GM21825 (cell line): ENCODE measurements at regions not wholly inside any gene's neighbourhood (a gene's known extent, or its start where the extent isn't known, plus 50 kb on each side); places are given as distances from the start of the nearest gene placed in this dataset.

ENCODE experiments used
- ATAC-seq: cut with Tn5 transposase; IDR thresholded peaks from one replicate; pipeline ENCODE4 v1.9.1; 2021; ENCODE audit warnings: mild to moderate bottlenecking, moderate library complexity; ENCODE audit not compliant: unreplicated experiment

DNA sequence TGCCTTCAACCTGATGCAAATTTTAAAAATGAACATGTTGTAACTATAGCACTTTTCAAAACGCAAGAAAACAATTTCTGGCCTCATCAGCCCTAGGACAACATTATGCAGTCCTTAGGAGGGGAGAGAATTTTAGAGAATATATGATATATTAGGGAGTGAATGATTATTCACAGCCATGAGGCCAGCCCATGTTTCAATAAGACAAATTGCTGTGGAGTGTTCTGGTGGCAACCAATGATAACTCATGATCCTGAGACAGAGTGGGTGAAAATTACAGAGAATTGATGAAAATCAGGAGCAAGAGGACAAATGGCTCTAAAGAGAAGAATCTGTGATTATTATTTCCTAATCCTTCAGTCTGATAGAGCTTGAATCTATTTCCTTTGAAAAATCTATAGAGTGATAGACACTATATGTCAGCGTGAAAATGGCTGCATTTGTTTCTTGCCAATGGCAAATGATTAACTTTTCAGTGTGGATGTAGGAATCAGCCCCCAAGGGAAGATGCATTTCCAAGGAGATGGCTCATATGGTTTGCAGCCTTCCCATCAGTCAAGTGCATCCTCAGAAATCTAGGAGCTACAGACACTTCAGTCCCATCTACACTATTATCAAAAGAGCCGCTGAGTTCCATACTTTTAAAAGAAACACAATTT, 761.0 kb upstream of the ARRDC4 start:
- no peak for ATAC-seq

DNA sequence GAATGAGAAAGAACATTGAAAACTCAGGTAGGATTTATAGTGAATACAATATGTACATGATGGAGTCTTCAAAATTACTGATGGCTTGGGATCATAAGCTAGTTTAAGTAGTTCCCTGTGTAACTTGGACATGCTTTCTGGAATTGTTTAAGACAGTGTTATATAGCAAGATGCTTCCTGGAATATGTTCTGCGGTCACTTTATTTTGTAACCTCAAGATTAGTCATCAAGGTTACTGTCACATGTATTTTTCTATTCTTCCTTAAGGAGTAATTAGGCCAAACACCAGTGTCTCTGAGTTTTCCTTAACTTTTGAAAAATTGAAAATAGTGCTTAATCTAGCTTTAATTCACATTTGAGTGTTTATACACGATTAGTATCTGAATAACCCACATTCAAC, 760.3 kb upstream of the ARRDC4 start:
- no peak for ATAC-seq

DNA sequence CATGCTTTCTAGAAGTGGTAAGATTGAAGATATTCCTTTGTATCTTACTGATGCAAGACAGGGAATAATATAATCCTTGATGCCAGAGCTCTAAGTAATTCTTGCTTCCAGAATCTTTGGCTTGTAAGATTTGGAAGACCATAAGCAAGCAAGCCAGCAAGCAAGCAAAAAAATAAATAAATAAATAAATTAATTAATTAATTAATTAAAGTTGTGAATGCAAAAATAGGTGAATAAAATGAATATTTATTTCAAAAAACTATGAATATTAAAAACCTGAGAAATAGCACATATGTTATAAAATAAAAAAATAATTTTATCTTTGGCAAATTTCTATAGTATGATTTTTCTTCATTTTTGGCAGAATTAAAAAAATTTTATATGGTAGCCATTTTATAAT, 750.2 kb upstream of the ARRDC4 start:
- ATAC-seq = no peak

DNA sequence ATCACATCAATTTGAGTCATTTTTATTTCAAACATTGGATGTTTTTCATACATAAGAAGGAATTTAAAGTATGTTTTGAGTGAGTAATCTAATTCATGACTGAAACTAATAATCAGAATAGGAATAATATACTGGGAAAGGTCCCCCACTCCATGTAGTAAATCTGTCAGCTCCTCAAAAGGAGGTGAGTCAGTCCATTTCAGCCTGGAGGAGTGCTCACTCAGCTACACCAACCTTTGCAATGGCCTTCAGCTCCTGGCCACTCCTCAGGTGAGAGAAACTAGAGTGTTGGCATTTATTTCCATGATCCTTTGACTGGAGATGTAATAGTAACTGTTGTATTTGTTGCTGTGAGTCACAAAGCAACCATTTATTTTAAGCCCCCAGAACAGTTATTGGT, 744.9 kb upstream of the ARRDC4 start:
- no peak for ATAC-seq

DNA sequence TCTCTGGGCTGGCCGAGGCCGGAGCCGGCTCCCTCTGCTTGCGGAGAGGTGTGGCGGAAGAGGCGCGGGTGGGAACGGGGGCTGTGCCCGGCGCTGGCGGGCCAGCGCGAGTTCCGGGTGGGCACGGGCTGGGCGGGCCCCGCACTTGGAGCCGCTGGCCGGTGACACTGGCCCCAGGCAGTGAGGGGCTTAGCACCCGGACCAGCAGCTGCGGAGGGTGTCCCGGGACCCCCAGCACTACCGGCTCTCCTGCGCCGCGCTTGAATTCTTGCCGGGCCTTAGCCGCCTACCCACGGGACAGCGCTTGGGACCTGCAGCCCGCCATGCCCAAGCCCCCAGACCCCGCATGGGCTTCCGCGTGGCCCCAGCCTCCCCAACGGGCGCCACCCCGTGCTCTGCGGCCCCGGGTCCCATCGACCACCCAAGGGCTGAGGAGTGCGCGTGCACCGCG, 736.3 kb upstream of the ARRDC4 start:
- ATAC-seq = no peak

DNA sequence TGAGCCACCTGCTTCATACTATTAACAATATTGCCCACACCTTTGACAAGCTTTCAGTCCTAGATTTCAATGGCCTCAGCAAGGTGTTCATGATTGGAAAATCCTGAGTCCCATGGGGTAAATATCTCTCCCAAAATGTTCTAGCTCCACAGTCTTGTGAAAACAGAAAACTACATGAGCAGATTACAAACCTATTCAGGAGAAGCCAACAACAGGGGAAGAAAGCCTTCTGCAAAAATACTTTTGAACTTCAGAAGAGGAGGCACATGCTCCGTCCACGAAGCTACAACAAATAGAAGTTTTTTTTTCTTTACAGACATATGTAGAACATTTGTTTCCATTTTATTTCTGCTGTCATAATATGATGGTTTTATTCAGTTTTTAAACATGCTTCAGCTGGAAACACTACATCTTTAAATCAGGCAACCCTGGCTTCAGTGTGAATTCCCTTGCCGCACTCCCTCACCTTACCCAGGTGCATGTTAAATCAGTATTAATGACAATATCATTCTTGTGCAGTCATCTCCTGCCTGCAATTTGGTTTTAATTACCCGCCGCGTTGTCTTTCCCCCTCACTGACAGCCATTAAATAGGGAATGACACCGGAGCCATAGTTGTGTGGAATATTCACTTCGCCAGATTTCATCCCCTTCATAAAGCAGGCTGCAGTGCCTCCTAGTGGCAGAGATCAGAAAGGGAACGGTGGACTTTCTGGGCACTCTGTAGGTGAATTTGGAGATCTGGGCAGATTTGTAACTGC, 725.5 kb upstream of the ARRDC4 start:
- no peak for ATAC-seq

DNA sequence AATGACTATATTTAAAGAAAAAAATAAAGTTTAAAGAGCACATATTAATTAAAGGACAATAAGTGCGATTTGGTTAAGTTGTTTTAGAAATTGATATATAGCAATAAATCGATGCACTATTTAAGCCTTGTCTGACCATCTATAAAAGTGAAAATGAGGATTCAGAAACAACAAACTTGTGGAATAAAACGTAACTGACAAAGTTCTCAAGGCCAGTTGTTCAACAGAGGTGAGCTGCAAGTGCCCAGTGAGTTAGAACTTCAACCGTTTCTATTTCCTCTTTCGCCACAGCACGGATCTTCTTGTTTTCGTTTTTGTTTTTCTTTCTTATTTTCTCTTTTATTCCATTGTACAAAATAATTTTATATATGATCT, 724.9 kb upstream of the ARRDC4 start:
- ATAC-seq = no peak

DNA sequence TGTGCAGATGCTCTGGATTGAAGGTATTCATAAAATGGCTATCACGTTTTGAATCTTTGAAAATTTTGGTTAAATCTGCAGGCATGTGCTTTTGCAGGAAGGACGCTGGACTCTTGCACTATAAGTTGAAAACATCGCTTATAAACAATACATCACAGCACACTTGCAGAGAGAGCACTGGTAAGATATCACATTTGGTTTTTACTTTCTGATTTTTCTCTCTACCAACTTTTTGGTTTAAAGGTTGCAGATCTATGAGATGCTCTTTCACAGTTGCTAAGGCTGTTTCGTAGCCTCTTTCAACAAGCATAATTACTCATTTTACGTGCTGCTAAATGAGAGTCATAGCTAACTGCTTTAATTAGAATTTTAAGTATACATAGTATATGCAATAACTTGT, 724.4 kb upstream of the ARRDC4 start:
- no peak for ATAC-seq

DNA sequence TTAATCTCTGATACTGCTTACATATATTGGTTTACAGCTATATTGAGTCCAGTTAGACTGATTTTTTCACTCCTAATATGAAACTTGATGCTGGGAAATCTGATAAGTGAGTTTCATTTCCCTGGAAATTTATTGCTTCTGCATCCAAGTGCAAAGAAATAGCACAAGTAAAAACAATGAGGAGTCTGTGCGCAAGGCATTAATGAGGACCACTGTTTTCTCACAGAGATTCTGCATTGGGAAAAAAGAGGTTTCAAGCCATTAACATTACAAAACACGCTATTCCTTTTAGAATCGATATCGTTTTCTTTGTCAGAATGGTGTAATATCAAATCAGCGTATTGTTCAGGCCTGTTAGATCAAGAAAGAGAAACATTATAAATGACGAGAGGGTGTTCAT, 723.3 kb upstream of the ARRDC4 start:
- ATAC-seq = no peak

DNA sequence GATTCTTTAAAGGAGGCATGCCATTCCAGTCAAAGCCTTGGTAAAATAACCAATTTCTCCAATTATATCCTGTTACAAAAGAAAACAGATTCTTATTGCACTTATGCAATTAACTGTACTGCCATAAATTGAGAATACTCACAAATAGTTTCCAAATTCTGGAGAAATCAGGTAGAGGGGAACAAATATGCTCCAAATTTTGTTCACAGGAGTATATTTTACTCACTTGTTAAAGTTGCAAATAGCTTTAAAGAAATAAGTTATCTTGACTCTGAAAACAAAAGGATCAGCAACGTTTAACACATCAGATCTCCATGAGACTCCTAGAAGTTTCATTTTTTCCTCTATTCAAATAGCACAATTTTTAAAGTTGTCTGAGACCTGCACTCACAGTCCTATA, 712.1 kb upstream of the ARRDC4 start:
- no peak for ATAC-seq

DNA sequence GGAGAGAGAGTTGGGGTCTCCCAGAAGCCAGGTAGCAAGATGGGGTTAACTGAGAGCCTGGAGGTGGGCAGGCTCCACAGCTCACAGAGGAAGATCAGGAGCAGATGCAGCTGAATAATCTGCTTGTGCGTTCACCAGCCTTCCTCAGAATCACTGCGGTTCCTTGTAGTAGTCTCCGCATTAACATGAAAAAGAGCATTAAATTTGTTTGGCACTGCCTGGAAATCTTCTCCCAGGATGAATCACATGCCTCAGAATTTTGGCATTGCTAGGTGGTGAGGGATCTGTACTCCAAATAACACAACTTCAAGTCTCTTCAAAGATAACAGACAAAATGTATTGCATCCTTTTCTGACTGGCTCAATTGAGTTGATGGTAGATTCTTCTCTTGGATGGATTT, 700.6 kb upstream of the ARRDC4 start:
- no peak for ATAC-seq

DNA sequence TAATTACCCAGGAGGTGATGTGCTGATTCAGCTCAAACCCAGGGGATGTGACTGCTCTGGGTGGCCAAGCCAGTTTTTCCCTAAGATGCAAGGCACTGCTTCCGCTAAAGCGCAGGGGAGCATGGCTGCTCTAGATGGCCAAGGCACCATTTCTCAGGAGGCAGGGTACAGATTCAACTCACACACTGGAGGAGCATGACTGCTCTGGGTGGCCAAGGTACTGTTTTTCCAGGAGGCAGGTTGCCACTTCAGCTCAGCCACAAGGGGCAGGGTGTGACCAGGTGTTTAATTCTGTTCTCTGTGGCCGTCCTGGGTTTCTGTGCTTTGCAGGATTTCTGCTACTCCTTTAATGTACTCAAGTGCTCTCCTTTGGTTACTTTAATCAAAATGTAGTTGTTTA, 659.3 kb upstream of the ARRDC4 start:
- ATAC-seq = no peak

DNA sequence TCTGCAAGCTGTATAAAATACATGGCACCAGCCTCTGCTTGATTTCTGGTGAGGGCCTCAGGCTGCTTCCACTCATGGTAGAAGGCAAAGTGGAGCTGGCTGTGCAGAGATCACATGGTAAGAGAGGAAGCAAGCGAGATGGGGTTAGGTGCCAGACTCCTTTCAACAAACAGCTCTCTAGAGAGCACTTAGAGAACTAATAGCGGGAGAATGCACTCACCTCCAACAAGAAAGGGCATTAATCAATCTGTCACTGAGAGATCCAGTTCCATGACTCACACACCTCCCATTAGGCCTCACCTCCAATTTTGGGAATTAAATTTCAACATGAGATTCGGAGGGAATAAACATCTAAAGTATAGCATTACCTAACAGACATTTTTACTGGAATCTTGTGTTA, 644.1 kb upstream of the ARRDC4 start:
- no peak for ATAC-seq

DNA sequence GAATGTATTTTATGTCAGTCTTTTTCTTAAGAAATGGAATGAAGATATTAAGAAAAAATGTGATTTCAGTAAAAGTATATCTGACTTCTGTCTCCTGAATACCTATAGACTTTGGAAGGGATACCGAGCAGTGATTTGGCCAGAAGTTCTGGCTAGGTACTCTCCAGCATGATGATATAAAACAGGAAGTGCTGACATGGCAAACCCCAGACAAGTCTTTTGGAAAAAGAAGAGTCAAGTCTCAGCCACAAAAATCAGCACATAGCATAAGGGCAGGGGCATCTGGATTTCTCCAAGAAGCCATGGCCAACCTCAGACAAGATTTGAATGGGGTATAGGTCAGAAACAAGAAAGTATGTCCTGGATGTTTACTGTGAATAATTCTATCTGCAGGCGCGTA, 643.3 kb upstream of the ARRDC4 start:
- ATAC-seq = no peak

DNA sequence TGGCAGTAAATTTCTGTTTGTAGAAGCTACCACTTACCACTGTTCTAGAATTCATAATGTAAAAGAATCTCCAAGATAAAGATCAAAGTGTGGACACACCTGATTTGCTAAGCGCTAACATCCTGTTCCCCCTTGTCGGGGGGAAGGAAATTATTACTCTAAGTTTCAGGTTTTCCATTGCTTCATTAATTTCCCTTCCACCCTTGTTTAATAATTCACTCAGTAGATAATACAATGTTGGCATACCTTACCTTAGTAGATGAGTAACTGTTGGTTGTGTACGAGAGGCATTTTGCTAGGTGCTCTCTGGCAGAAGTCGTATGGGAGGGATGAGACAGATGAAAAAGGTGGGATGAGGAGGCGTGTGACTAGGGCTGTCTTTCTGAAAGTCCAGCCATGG, 641.2 kb upstream of the ARRDC4 start:
- ATAC-seq = no peak

DNA sequence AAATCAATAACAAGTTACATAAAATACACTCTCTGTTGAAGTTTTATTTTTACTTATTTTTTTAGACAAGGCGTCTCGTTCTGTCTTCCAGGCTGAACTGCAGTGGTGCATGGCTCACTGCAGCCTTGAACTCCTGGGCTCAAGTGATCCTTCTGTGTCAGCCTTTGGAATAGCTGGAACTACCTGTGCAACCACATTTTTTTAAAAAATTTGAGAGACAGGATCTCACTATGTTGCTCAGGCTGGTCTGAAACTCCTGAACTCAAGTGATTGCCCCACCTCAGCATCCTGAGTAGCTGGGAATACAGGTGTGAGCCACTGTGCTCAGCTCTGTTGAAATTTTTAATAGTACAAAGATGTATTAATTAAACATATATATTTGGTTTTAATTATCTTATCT, 614.3 kb upstream of the ARRDC4 start:
- no peak for ATAC-seq

DNA sequence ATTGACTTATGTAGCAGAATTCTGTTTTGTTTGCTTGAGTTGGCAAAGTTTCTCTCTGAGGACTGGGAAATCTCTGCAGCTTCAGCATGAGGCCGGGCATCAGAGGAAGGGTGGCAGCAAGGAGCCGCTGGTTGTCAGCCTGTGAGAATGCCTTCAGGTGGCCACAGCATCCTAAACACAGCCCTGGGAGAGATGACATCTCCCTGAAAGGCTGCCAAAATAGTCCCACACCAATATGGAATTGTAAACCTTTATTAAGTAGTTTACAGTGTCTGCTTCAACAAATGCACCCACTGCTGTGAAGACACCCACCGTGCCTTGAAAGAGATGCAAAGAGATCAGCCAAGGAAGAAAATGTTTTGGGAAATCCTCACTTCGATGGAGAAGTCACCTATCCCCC, 609.7 kb upstream of the ARRDC4 start:
- no peak for ATAC-seq

DNA sequence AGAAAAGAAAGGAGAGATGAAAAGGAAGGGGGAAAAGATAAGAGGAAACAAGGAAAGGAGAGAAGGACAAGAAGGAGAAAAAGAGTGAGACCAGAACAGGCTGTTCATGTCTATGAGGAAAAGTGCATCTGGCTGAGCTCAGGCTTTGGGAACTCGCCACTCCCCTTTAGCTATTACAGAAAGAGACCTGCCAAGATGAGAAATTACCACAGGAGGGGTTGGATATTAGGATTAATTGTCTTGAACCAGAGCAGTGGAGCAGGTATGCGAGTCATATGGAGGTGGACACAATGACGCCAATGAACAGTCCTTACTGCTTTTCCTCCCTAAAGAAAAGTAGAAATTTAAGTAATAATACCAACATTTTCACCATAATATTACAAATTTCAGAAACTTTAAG, 577.0 kb upstream of the ARRDC4 start:
- ATAC-seq = no peak

DNA sequence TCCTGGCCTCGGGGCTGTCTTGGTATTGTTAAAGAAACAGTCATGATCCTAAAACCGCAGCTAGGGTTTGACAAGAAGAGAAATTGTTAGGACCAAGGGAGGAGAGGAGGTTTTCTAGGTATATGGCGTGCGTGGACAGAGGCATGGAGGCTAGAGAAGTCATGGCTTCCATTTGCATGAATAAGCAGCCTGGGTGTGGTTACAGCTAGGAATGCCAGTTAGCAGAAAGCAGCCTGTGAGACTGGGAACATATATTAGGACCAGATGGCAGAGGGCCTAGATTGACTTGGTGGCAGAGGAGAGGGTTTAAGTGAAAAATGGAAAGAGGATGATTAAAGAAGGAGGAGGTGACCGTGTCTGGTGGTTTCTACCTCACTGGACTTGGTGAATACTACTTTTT, 573.6 kb upstream of the ARRDC4 start:
- no peak for ATAC-seq

DNA sequence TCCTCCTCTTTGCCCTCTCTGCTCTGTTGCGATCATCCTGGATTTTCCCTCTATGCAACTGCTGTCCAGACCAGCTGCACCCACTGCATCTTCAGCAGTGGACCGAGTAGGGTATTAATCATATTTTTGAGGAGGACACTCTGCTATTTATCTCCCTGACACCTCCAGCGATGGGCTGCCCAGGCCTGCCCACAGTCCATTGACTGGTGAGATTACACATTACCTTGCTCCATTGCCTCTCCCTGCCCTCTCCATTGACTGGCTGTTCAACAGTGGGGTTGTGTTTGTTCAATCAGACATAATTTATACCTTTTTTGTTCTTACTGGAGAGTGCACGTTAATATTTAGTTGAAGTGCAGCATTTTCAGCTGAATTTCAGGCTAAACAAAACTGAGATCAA, 559.3 kb upstream of the ARRDC4 start:
- ATAC-seq = no peak

DNA sequence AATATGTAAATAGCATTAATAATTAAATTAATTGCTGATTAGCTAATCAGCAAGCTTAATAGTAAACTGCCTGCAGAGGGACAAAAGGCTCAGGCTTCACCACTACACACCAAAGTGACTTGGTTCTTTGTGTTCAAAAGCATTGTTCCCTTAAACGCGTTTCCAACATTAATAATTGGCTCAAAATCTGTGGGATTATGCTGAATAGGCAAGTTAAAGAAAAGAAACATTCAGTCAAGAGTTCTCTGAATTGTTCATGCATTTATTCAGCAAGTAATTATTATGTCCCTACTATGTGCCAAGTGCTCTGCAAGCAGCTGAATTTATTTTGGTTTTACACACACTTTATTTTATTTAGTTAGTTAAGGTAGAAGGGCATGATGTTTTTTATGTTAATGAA, 558.5 kb upstream of the ARRDC4 start:
- no peak for ATAC-seq

DNA sequence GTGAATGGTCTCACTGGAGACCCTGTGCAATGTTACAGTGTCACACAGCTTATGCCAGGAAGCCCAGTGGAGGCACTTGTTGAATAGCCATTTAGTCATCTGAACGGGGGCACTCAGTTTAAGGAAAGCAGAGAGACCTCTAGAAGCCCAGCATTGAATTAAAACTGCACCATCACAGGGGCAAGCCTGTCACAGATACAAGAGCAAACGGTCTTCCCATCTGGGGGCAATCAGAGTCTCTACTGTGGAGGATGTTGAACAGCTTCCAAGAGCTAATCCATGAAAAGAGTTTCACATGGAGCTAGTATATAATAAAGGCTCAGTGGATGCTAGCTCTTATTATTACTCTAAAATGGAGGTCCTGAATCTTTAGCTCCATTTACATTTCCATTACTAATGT, 553.7 kb upstream of the ARRDC4 start:
- no peak for ATAC-seq
